Panc1 (cell line): ENCODE measurements at regions not wholly inside any gene's neighbourhood (a gene's known extent, or its start where the extent isn't known, plus 50 kb on each side); places are given as distances from the start of the nearest gene placed in this dataset.

Experiments
- ATAC-seq: fragments of 200-7000 bp; cut with Tn5 transposase; 2 replicates; pipeline ENCODE4 v1.9.1; 2020; ENCODE audit warnings: mild to moderate bottlenecking, moderate library complexity
- BruUV-seq: library from RNA; stranded (reverse); fragments of 400-500 nt; replicated peaks from 2 replicates; lab custom pipeline; 2021; lab: Mats Ljungman, UMichigan
- CTCF ChIA-PET: fragments of 300-600 bp; sonication (Branson Sonifier 250); formaldehyde crosslinking; loops from one replicate; lab custom pipeline; 2022; ENCODE audit warnings: antibody characterized with exemption; lab: Charles Lee
- POLR2A ChIA-PET: fragments of 300-600 bp; sonication (Branson Sonifier 250); formaldehyde crosslinking; loops from one replicate; lab custom pipeline; 2022; ENCODE audit warnings: antibody characterized with exemption; lab: Charles Lee
- DNase-seq: peaks from one replicate; pipeline ENCODE4 v3.0.0-alpha.2; 2010; ENCODE audit warnings: low read depth, low spot score
- H3K27ac ChIP-seq: 2 replicates; pipeline ENCODE4 v1.5.1; 2011; ENCODE audit warnings: mild to moderate bottlenecking, low read length, inconsistent platforms
- H3K27me3 ChIP-seq: fragments of 200-500 bp; sonication (Bioruptor generic); 2 replicates; pipeline ENCODE4 v1.6.0; 2014; ENCODE audit warnings: low read length, inconsistent platforms; ENCODE audit not compliant: control insufficient read depth, insufficient read depth
- H3K36me3 ChIP-seq: fragments of 200-500 bp; sonication (Bioruptor generic); 2 replicates; pipeline ENCODE4 v1.5.1; 2014; ENCODE audit warnings: inconsistent platforms, mild to moderate bottlenecking, low read length, moderate library complexity; ENCODE audit not compliant: control insufficient read depth, insufficient read depth
- H3K4me1 ChIP-seq: 2 replicates; pipeline ENCODE4 v1.5.1; 2011; ENCODE audit warnings: inconsistent platforms, mild to moderate bottlenecking, low read length, moderate library complexity; ENCODE audit not compliant: control insufficient read depth, insufficient read depth
- H3K4me3 ChIP-seq, 2 experiments: 2 replicates each; pipeline ENCODE4 v1.5.1; 2011 to 2012; ENCODE audit warnings: low read depth in 2 of 2, low read length in 2 of 2, mild to moderate bottlenecking in 2 of 2, inconsistent platforms in 1 of 2, moderate library complexity in 1 of 2
- H3K9me3 ChIP-seq: fragments of 200-500 bp; sonication (Bioruptor generic); 2 replicates; pipeline ENCODE4 v1.5.1; 2014; ENCODE audit warnings: low read depth, mild to moderate bottlenecking, inconsistent platforms, low read length, moderate library complexity; ENCODE audit not compliant: control insufficient read depth, insufficient read depth
- CTCF ChIP-seq: fragments of 450-650 bp; IDR thresholded peaks from 2 replicates; pipeline ENCODE4 v1.5.1; 2017; ENCODE audit warnings: mild to moderate bottlenecking
- POLR2AphosphoS5 ChIP-seq: IDR thresholded peaks from 2 replicates; pipeline ENCODE4 v1.6.1; 2012; ENCODE audit warnings: mild to moderate bottlenecking, low read depth, low read length, moderate library complexity
- REST ChIP-seq, 2 experiments: IDR thresholded peaks; 2 replicates each; pipeline ENCODE4 v1.6.1; 2011 to 2012; ENCODE audit warnings: low read depth in 2 of 2, control low read depth in 1 of 2, low read length in 1 of 2, mild to moderate bottlenecking in 1 of 2, moderate library complexity in 1 of 2; ENCODE audit not compliant: insufficient read depth in 1 of 2
- SIN3A ChIP-seq: IDR thresholded peaks from 2 replicates; pipeline ENCODE4 v1.6.1; 2012; ENCODE audit warnings: low read depth, mild to moderate bottlenecking, low read length, moderate library complexity, borderline replicate concordance; ENCODE audit not compliant: insufficient read depth
- TCF7L2 ChIP-seq: IDR thresholded peaks from 2 replicates; pipeline ENCODE4 v1.6.1; 2011; ENCODE audit warnings: mild to moderate bottlenecking, low read depth, low read length, inconsistent platforms
- in situ Hi-C: cut with HindIII; loops from 2 replicates; pipeline ENCODE4 v1.10.0; 2016; ENCODE audit warnings: low sequenced_read_pairs, low pct_unique_long_range_greater_than_20kb
- intact Hi-C: fragments of 100-400 bp; cut with micrococcal nuclease; formaldehyde crosslinking; loops from one replicate; pipeline ENCODE4 v1.10.0; 2022; ENCODE audit not compliant: unreplicated experiment

GRCh38 chr13:111062305-111062704, 52.8 kb upstream of the ARHGEF7 start:
- BruUV-seq: no TSS peak
- ChIA-PET POLR2A (no interaction called here), CTCF (no interaction called here)
- in situ Hi-C loops: no loop called here
- Histone ChIP-seq H3K9me3 (no peaks in the 10 kb centered on the region), H3K4me3 (no peak overlapping the region), H3K4me1 (no peaks in the 10 kb centered on the region), H3K36me3 (no peaks in the 10 kb centered on the region), H3K27ac (no peak overlapping the region), H3K27me3 (no peaks in the 10 kb centered on the region)
- intact Hi-C loops: no loop called here
- ATAC-seq (no peak), DNase-seq (no peak)
- TF ChIP-seq POLR2AphosphoS5: no peak
- TF ChIP-seq TCF7L2: no peak
- no peak for TF ChIP-seq SIN3A
- TF ChIP-seq CTCF: no peak

- H3K4me1 ChIP-seq: no peaks in the 10 kb centered on the region
- in situ Hi-C loops: no loop called here
- ATAC-seq (no peak), DNase-seq (no peak)
- no peaks in the 10 kb centered on the region for H3K27me3 ChIP-seq
- CTCF ChIA-PET: no interaction called here
- TF ChIP-seq REST (IDR thresholded peaks at IDR 0.05; ENCODE audit: insufficient read depth in 1 of 2, low read depth in 2 of 2, low read length in 1 of 2): no peak
- no peak for TF ChIP-seq CTCF
- TF ChIP-seq SIN3A: no peak
- H3K4me3 ChIP-seq: no peak overlapping the region
- no peaks in the 10 kb centered on the region for H3K9me3 ChIP-seq
- POLR2A ChIA-PET: no interaction called here
- H3K36me3 ChIP-seq: no peaks in the 10 kb centered on the region
- no TSS peak for BruUV-seq
- H3K27ac ChIP-seq: no peak overlapping the region
- intact Hi-C loops: no loop called here
These were observed 53.6 kb upstream of the ARHGEF7 start for GRCh38 chr13:111061358-111062045.
